H9 (cell line): ENCODE measurements at regions not wholly inside any gene's neighbourhood (a gene's known extent, or its start where the extent isn't known, plus 50 kb on each side); places are given as distances from the start of the nearest gene placed in this dataset.

Experiments used
- DNase-seq: peaks from one replicate; pipeline ENCODE4 v3.0.0-alpha.2; 2017
- H2AFZ ChIP-seq: one replicate; pipeline ENCODE4 v1.6.1; 2013; ENCODE audit warnings: mild to moderate bottlenecking, low read length, control low read depth, moderate library complexity
- H2AK5ac ChIP-seq: 2 replicates; pipeline ENCODE4 v1.6.1; 2013; ENCODE audit warnings: low read length, control low read depth, mixed read lengths; ENCODE audit not compliant: insufficient read length
- H2BK120ac ChIP-seq: one replicate; pipeline ENCODE4 v1.6.1; 2013; ENCODE audit warnings: low read depth, mild to moderate bottlenecking, low read length, control low read depth, inconsistent platforms; ENCODE audit not compliant: poor library complexity, severe bottlenecking
- H2BK12ac ChIP-seq: 2 replicates; pipeline ENCODE4 v1.6.1; 2013; ENCODE audit warnings: low read length, control low read depth, mixed read lengths, low read depth; ENCODE audit not compliant: insufficient read length
- H2BK15ac ChIP-seq: 2 replicates; pipeline ENCODE4 v1.6.1; 2013; ENCODE audit warnings: low read depth, low read length, control low read depth
- H2BK20ac ChIP-seq: one replicate; pipeline ENCODE4 v1.6.1; 2013; ENCODE audit warnings: low read depth, mild to moderate bottlenecking, low read length, control low read depth, inconsistent platforms; ENCODE audit not compliant: poor library complexity, severe bottlenecking
- H2BK5ac ChIP-seq: 2 replicates; pipeline ENCODE4 v1.6.1; 2013; ENCODE audit warnings: low read length, control low read depth, mixed read lengths; ENCODE audit not compliant: insufficient read length
- H3K14ac ChIP-seq: 2 replicates; pipeline ENCODE4 v1.6.1; 2013; ENCODE audit warnings: low read length, control low read depth; ENCODE audit not compliant: insufficient read depth
- H3K18ac ChIP-seq: 2 replicates; pipeline ENCODE4 v1.6.1; 2013; ENCODE audit warnings: low read depth, mild to moderate bottlenecking, mixed read lengths, low read length, control low read depth; ENCODE audit not compliant: insufficient read length
- H3K23ac ChIP-seq: 2 replicates; pipeline ENCODE4 v1.6.1; 2013; ENCODE audit warnings: low read length, control low read depth, mixed read lengths, low read depth; ENCODE audit not compliant: insufficient read length
- H3K23me2 ChIP-seq: 2 replicates; pipeline ENCODE4 v1.6.1; 2013; ENCODE audit warnings: low read depth, mild to moderate bottlenecking, mixed read lengths, low read length, control low read depth; ENCODE audit not compliant: insufficient read length, poor library complexity, severe bottlenecking
- H3K27ac ChIP-seq: 2 replicates; pipeline ENCODE4 v1.5.1; 2013; ENCODE audit warnings: low read length, control low read depth, mixed read lengths, low read depth; ENCODE audit not compliant: insufficient read length
- H3K27me3 ChIP-seq: 2 replicates; pipeline ENCODE4 v1.6.1; 2013; ENCODE audit warnings: low read length, control low read depth, inconsistent platforms; ENCODE audit not compliant: insufficient read depth
- H3K4ac ChIP-seq: 2 replicates; pipeline ENCODE4 v1.6.1; 2013; ENCODE audit warnings: low read depth, mild to moderate bottlenecking, control low read depth, inconsistent platforms, low read length, moderate library complexity
- H3K4me1 ChIP-seq: 2 replicates; pipeline ENCODE4 v1.6.1; 2013; ENCODE audit warnings: low read length, control low read depth, inconsistent platforms; ENCODE audit not compliant: insufficient read depth
- H3K4me2 ChIP-seq: 2 replicates; pipeline ENCODE4 v1.6.1; 2013; ENCODE audit warnings: low read length, control low read depth, mixed read lengths; ENCODE audit not compliant: insufficient read length, insufficient read depth
- H3K56ac ChIP-seq: 2 replicates; pipeline ENCODE4 v1.6.1; 2013; ENCODE audit warnings: low read depth, mild to moderate bottlenecking, mixed read lengths, low read length, control low read depth; ENCODE audit not compliant: insufficient read length
- H3K79me1 ChIP-seq: 2 replicates; pipeline ENCODE4 v1.6.1; 2013; ENCODE audit warnings: low read depth, mild to moderate bottlenecking, moderate library complexity, low read length, control low read depth, inconsistent platforms; ENCODE audit not compliant: insufficient read depth, poor library complexity, severe bottlenecking
- H3K79me2 ChIP-seq: 2 replicates; pipeline ENCODE4 v1.6.1; 2013; ENCODE audit warnings: low read length, control low read depth, inconsistent platforms; ENCODE audit not compliant: insufficient read depth
- H3K9ac ChIP-seq: 2 replicates; pipeline ENCODE4 v1.6.1; 2013; ENCODE audit warnings: low read length, control low read depth, mixed read lengths; ENCODE audit not compliant: insufficient read length; ENCODE audit errors: extremely low read depth
- H3K9me3 ChIP-seq: one replicate; pipeline ENCODE4 v1.6.1; 2013; ENCODE audit warnings: low read depth, low read length, inconsistent platforms; ENCODE audit not compliant: control insufficient read depth
- H3T11ph ChIP-seq: one replicate; pipeline ENCODE4 v1.6.1; 2013; ENCODE audit warnings: mild to moderate bottlenecking, low read length, control low read depth, inconsistent platforms
- H4K20me1 ChIP-seq: one replicate; pipeline ENCODE4 v1.6.1; 2013; ENCODE audit not compliant: control insufficient read depth, insufficient read length, insufficient read depth
- H4K5ac ChIP-seq: 2 replicates; pipeline ENCODE4 v1.6.1; 2013; ENCODE audit warnings: low read depth, mild to moderate bottlenecking, mixed read lengths, low read length, control low read depth; ENCODE audit not compliant: insufficient read length
- H4K8ac ChIP-seq: replicated peaks from 2 replicates; pipeline ENCODE4 v1.6.1; 2013; ENCODE audit warnings: low read length, control low read depth, mixed read lengths, low read depth; ENCODE audit not compliant: insufficient read length
- H4K91ac ChIP-seq: 2 replicates; pipeline ENCODE4 v1.6.1; 2013; ENCODE audit warnings: low read depth, mild to moderate bottlenecking, moderate library complexity, mixed read lengths, low read length, control low read depth; ENCODE audit not compliant: insufficient read length
- H3K27ac Mint-ChIP-seq, 3 experiments: 2 replicates in 2 of 3; 3 replicates in 1 of 3; pipeline ENCODE4 v1.8.0; 2020 to 2021; ENCODE audit warnings: mixed read lengths in 3 of 3, mild to moderate bottlenecking in 1 of 3, moderate library complexity in 1 of 3
- H3K27me3 Mint-ChIP-seq: 2 replicates; pipeline ENCODE4 v1.8.0; 2021; ENCODE audit warnings: low read depth, mild to moderate bottlenecking, moderate library complexity, mixed read lengths
- H3K36me3 Mint-ChIP-seq, 3 experiments: 2 replicates in 2 of 3; 3 replicates in 1 of 3; pipeline ENCODE4 v1.8.0; 2020 to 2021; ENCODE audit warnings: low read depth in 3 of 3, mixed read lengths in 3 of 3; ENCODE audit not compliant: insufficient read depth in 1 of 3
- H3K4me1 Mint-ChIP-seq, 2 experiments: 2 replicates each; pipeline ENCODE4 v1.8.0; 2020; ENCODE audit warnings: mixed read lengths in 2 of 2
- H3K4me3 Mint-ChIP-seq, 2 experiments: 2 replicates in 1 of 2; 3 replicates in 1 of 2; pipeline ENCODE4 v1.8.0; 2020 to 2021; ENCODE audit warnings: mild to moderate bottlenecking in 2 of 2, mixed read lengths in 2 of 2, moderate library complexity in 1 of 2
- H3K9me3 Mint-ChIP-seq, 2 experiments: 2 replicates in 1 of 2; 3 replicates in 1 of 2; pipeline ENCODE4 v1.8.0; 2020; ENCODE audit warnings: mild to moderate bottlenecking in 2 of 2, mixed read lengths in 2 of 2, moderate library complexity in 1 of 2
- WGBS: extraction: QIAGEN DNeasy Blood & Tissue Kit; methylation state at CpG from one replicate; pipeline ENCODE4 v1.1.7; 2013; ENCODE audit warnings: missing lambda C conversion rate, low lambda C conversion rate, mixed read lengths; ENCODE audit not compliant: insufficient read length; ENCODE audit errors: extremely low coverage; 5-methylcytosine and 5-hydroxymethylcytosine counted together
- TF ChIP-seq, protein P1 (sequence below): fragments of 200-600 bp; sonication (generic); conservative IDR thresholded peaks from 3 replicates; pipeline ENCODE4 v1.8.0; 2021; ENCODE audit warnings: antibody characterized with exemption, mild to moderate bottlenecking

GRCh38 chr12:5138256-5138655, 94.6 kb downstream of the KCNA5 start:
- H2BK15ac ChIP-seq = no peak overlapping the region
- no peak overlapping the region for H3K27ac ChIP-seq
- H4K20me1 ChIP-seq = no peaks in the 10 kb centered on the region
- H3K4ac ChIP-seq = no peak overlapping the region
- no peak overlapping the region for H2BK20ac ChIP-seq
- H3K27me3 ChIP-seq = no peaks in the 10 kb centered on the region
- no peak overlapping the region for H3K9ac ChIP-seq
- H2BK120ac ChIP-seq = no peak overlapping the region
- no peak overlapping the region for H3T11ph ChIP-seq
- peaks cover 11% of the 10 kb centered on the region for H3K9me3 ChIP-seq
- Mint-ChIP-seq H3K9me3 (peaks cover 20 to 30% of the 10 kb centered on the region in 2 experiments), H3K36me3 (peaks cover 4 to 40% (median 29%) of the 10 kb centered on the region in 3 experiments; a peak in 6 of 7 replicates), H3K27ac (no peak overlapping the region), H3K4me1 (no peaks in the 10 kb centered on the region; a peak in 1 of 4 replicates), H3K27me3 (no peaks in the 10 kb centered on the region), H3K4me3 (no peak overlapping the region)
- no peak overlapping the region for H2BK5ac ChIP-seq
- H3K4me2 ChIP-seq = no peak overlapping the region
- no CpG with 5 or more reads among the region's 7 CpGs for WGBS
- TF ChIP-seq, protein P1, sequence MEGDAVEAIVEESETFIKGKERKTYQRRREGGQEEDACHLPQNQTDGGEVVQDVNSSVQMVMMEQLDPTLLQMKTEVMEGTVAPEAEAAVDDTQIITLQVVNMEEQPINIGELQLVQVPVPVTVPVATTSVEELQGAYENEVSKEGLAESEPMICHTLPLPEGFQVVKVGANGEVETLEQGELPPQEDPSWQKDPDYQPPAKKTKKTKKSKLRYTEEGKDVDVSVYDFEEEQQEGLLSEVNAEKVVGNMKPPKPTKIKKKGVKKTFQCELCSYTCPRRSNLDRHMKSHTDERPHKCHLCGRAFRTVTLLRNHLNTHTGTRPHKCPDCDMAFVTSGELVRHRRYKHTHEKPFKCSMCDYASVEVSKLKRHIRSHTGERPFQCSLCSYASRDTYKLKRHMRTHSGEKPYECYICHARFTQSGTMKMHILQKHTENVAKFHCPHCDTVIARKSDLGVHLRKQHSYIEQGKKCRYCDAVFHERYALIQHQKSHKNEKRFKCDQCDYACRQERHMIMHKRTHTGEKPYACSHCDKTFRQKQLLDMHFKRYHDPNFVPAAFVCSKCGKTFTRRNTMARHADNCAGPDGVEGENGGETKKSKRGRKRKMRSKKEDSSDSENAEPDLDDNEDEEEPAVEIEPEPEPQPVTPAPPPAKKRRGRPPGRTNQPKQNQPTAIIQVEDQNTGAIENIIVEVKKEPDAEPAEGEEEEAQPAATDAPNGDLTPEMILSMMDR = no peak
- H3K56ac ChIP-seq = no peak overlapping the region
- no peaks in the 10 kb centered on the region for H3K79me1 ChIP-seq
- H3K23ac ChIP-seq = no peak overlapping the region
- H3K79me2 ChIP-seq = no peaks in the 10 kb centered on the region
- no peak overlapping the region for H4K5ac ChIP-seq
- H3K23me2 ChIP-seq = no peaks in the 10 kb centered on the region
- no peak overlapping the region for H3K14ac ChIP-seq
- H2AFZ ChIP-seq = no peak overlapping the region
- H4K8ac ChIP-seq = no peak overlapping the region
- no peak overlapping the region for H4K91ac ChIP-seq
- DNase-seq = no peak
- no peak overlapping the region for H3K18ac ChIP-seq
- no peaks in the 10 kb centered on the region for H3K4me1 ChIP-seq
- H2BK12ac ChIP-seq = no peak overlapping the region
- no peak overlapping the region for H2AK5ac ChIP-seq
